Epithelial cell of proximal tubule (primary cell): ENCODE measurements at regions not wholly inside any gene's neighbourhood (a gene's known extent, or its start where the extent isn't known, plus 50 kb on each side); places are given as distances from the start of the nearest gene placed in this dataset.

Source experiments
- DNase-seq: peaks from one replicate; pipeline ENCODE4 v3.0.0-alpha.2; 2011; ENCODE audit warnings: low read depth
- H3K4me3 ChIP-seq: 2 replicates; pipeline ENCODE4 v1.5.1; 2011; ENCODE audit warnings: low read depth, mild to moderate bottlenecking, low read length
- CTCF ChIP-seq: conservative IDR thresholded peaks from 2 replicates; pipeline ENCODE4 v1.5.1; 2012; ENCODE audit warnings: low read depth, mild to moderate bottlenecking, low read length

GRCh38 chr22:48101704-48102103 is 1339.3 kb downstream of the TBC1D22A start:
- no peak for TF ChIP-seq CTCF
- no peak for DNase-seq
- no peak overlapping the region for H3K4me3 ChIP-seq

GRCh38 chr22:48100685-48101417 is 1338.4 kb downstream of the TBC1D22A start:
- no peak overlapping the region for H3K4me3 ChIP-seq
- no peak for DNase-seq
- no peak for TF ChIP-seq CTCF

- no peak for TF ChIP-seq CTCF
- H3K4me3 ChIP-seq: no peak overlapping the region
- no peak for DNase-seq
Observed at GRCh38 chr22:48099671-48100070, 1337.2 kb downstream of the TBC1D22A start.

- H3K4me3 ChIP-seq: no peak overlapping the region
- no peak for TF ChIP-seq CTCF
- no peak for DNase-seq
Observed at GRCh38 chr22:48099251-48099650, 1336.8 kb downstream of the TBC1D22A start.

GRCh38 chr22:48098921-48099245 is 1336.4 kb downstream of the TBC1D22A start:
- no peak for TF ChIP-seq CTCF
- no peak overlapping the region for H3K4me3 ChIP-seq
- no peak for DNase-seq

DNA sequence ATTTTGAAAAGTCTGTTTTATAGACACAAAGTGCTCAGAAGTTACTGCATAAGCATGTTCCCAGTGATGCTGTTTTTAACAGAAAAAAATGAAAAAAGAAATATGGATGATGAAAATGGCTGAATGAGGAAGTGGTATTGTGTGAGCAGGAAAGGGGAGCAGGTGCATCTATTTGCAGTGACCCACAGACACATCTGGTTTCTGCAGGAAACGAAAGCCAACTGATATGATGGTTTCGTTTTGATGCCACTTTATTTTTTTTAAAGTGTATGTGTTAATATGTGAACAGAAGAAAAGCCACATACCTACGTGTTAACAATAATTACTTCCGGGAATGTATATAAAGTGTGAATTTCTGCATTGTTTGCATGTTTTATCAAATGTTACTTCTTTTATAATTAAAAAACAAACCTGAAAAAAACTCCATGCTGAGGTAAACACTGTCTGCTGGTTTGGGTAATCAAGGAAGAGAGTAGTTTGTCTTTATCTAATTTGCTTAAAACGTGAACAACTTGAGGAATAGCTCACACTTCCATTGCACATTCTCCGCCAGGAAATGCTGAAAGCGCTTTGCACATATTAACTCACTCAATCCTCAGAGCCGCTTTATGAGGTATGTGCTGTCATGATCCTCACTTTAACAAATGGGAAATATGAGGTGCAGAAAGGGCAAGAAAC is 1335.9 kb downstream of the TBC1D22A start:
- no peak overlapping the region for H3K4me3 ChIP-seq
- TF ChIP-seq CTCF: no peak
- DNase-seq: no peak

DNA sequence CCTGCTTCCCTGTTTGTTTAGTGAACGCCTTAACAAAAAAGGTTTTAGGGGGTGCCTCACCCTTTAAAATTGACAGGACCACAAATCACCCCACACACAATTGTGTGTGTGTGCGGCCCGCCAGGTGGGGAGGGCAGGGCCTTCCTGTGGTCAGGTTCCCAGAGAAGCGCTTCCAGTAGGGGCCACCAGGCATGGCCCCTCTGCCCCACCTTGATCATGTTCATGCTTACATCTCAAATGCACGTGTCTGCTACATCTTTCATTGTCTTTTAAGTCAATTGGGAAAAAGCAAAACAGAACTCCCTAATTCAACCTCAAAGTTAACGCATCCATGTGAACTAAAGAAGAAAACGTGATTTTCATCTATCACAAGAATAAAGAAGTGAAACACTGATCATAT is 1335.3 kb downstream of the TBC1D22A start:
- no peak overlapping the region for H3K4me3 ChIP-seq
- DNase-seq: no peak
- no peak for TF ChIP-seq CTCF
